Mucosa of descending colon (tissue), 3 donors: ENCODE measurements at regions not wholly inside any gene's neighbourhood (a gene's known extent, or its start where the extent isn't known, plus 50 kb on each side); places are given as distances from the start of the nearest gene placed in this dataset.

Experiments
- ATAC-seq: fragments of 200-7000 bp; cut with Tn5 transposase; one replicate; pipeline ENCODE4 v1.9.1; 2020; ENCODE audit warnings: mild to moderate bottlenecking, moderate library complexity
- DNase-seq, 3 donors: peaks; one replicate each; pipeline ENCODE4 v3.0.0-alpha.2; 2020
- H3K36me3 ChIP-seq: fragments of 200-600 bp; one replicate; pipeline ENCODE4 v1.8.0; 2021; ENCODE audit warnings: low read depth, mild to moderate bottlenecking
- H3K4me1 ChIP-seq: fragments of 200-600 bp; one replicate; pipeline ENCODE4 v1.8.0; 2021; ENCODE audit warnings: low read depth, mild to moderate bottlenecking
- H3K4me3 ChIP-seq: fragments of 200-600 bp; one replicate; pipeline ENCODE4 v1.8.0; 2021; ENCODE audit warnings: mild to moderate bottlenecking
- H3K9me3 ChIP-seq: fragments of 200-600 bp; one replicate; pipeline ENCODE4 v1.8.0; 2021; ENCODE audit warnings: mild to moderate bottlenecking
- intact Hi-C, 2 donors: fragments of 100-400 bp; cut with DNase I in 1 of 2; cut with micrococcal nuclease in 1 of 2; formaldehyde crosslinking; loops; one replicate each; pipeline versions ENCODE4 v1.11.0 to v1.11.1; 2022; cut with DNase I, micrococcal nuclease
- TF ChIP-seq, protein P1 (sequence below): fragments of 200-600 bp; IDR thresholded peaks from one replicate; pipeline ENCODE4 v1.8.0; 2022; ENCODE audit warnings: antibody characterized with exemption, mild to moderate bottlenecking
- donor health status: DM: no; HTN: no; CAD: no; lungs with moderate emphysema.
- donor health status: DM: no; HTN: no; CAD: no.
- donor health status: DM: no; HTN: yes; CAD: no.

GRCh38 chr13:107141767-107142166, 573.8 kb upstream of the ARGLU1 start:
- no peak for ATAC-seq
- DNase-seq, result no peak
- no peaks in the 10 kb centered on the region for H3K9me3 ChIP-seq
- intact Hi-C loops, result no loop called here
- H3K4me3 ChIP-seq, result no peak overlapping the region
- no peaks in the 10 kb centered on the region for H3K4me1 ChIP-seq
- no peaks in the 10 kb centered on the region for H3K36me3 ChIP-seq
- TF ChIP-seq, protein P1, sequence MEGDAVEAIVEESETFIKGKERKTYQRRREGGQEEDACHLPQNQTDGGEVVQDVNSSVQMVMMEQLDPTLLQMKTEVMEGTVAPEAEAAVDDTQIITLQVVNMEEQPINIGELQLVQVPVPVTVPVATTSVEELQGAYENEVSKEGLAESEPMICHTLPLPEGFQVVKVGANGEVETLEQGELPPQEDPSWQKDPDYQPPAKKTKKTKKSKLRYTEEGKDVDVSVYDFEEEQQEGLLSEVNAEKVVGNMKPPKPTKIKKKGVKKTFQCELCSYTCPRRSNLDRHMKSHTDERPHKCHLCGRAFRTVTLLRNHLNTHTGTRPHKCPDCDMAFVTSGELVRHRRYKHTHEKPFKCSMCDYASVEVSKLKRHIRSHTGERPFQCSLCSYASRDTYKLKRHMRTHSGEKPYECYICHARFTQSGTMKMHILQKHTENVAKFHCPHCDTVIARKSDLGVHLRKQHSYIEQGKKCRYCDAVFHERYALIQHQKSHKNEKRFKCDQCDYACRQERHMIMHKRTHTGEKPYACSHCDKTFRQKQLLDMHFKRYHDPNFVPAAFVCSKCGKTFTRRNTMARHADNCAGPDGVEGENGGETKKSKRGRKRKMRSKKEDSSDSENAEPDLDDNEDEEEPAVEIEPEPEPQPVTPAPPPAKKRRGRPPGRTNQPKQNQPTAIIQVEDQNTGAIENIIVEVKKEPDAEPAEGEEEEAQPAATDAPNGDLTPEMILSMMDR, result no peak

DNA sequence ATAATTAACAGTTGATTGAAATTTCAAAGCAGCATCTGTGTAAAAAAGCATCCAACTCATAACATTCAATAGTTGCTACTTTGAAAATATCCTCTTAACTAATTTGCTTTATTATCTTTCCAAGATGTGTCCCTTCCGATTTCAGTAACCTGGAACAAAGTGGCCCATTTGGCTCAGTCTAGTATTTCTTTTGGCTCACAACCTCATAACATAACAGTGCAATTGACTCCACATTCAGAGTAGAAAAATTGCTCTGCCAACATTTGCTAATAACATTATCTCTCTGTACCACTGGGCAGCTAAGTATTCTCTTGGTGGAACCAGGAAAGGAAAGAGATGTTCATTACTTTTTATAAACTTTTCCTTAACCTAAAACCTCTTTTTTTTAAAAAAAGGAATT, 571.1 kb upstream of the ARGLU1 start:
- H3K9me3 ChIP-seq, result no peaks in the 10 kb centered on the region
- H3K4me1 ChIP-seq, result no peaks in the 10 kb centered on the region
- intact Hi-C loops, result no loop called here
- H3K36me3 ChIP-seq, result no peaks in the 10 kb centered on the region
- TF ChIP-seq, protein P1, result no peak
- ATAC-seq (no peak), DNase-seq (no peak)
- no peak overlapping the region for H3K4me3 ChIP-seq

GRCh38 chr13:107138486-107138885, 570.5 kb upstream of the ARGLU1 start:
- Histone ChIP-seq H3K36me3 (no peaks in the 10 kb centered on the region), H3K4me3 (no peak overlapping the region), H3K9me3 (no peaks in the 10 kb centered on the region), H3K4me1 (no peaks in the 10 kb centered on the region)
- no peak for ATAC-seq
- intact Hi-C loops, result no loop called here
- TF ChIP-seq, protein P1, result no peak
- DNase-seq, result no peak

- Histone ChIP-seq H3K9me3 (no peaks in the 10 kb centered on the region), H3K36me3 (no peaks in the 10 kb centered on the region), H3K4me1 (no peaks in the 10 kb centered on the region), H3K4me3 (no peak overlapping the region)
- TF ChIP-seq, protein P1, result no peak
- ATAC-seq (no peak), DNase-seq (no peak)
- intact Hi-C loops, result no loop called here
Observed at GRCh38 chr13:107133950-107134349, 566.0 kb upstream of the ARGLU1 start.

DNA sequence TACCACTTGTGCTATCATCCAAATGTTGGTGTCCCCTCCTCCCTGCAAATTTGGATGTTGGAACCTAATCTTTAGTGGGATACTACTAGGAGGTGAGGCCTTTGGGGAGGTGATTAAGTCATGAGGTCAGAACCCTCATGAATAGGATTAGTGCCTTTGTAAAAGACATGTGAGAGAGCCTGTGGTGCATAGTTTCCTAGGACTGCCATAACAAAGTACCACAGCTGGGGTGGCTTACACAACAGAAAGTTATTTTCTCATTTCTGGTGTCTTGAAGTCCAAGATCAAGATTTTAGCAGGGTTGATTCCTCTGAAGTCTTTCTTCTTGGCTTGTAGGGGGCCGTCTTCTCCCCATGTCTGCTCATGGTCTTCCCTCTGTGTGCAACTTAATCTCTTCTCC, 562.6 kb upstream of the ARGLU1 start:
- H3K9me3 ChIP-seq, result no peaks in the 10 kb centered on the region
- no peaks in the 10 kb centered on the region for H3K4me1 ChIP-seq
- intact Hi-C loops, result no loop called here
- DNase-seq (no peak), ATAC-seq (no peak)
- H3K4me3 ChIP-seq, result no peak overlapping the region
- TF ChIP-seq, protein P1, result no peak
- no peaks in the 10 kb centered on the region for H3K36me3 ChIP-seq

- Histone ChIP-seq H3K36me3 (no peaks in the 10 kb centered on the region), H3K9me3 (no peaks in the 10 kb centered on the region), H3K4me3 (no peak overlapping the region), H3K4me1 (peaks cover 3% of the 10 kb centered on the region)
- intact Hi-C loops, result no loop called here
- DNase-seq (no peak), ATAC-seq (no peak)
- TF ChIP-seq, protein P1, result no peak
Observed at GRCh38 chr13:107124730-107125129, 556.8 kb upstream of the ARGLU1 start.
